OCI-LY3 (cell line): ENCODE measurements at regions not wholly inside any gene's neighbourhood (a gene's known extent, or its start where the extent isn't known, plus 50 kb on each side); places are given as distances from the start of the nearest gene placed in this dataset.

Experiments used
- EZH2phosphoT487 ChIP-seq: fragments of 200-600 bp; shearing (Covaris generic); IDR thresholded peaks from 2 replicates; pipeline ENCODE4 v1.6.1; 2018; ENCODE audit warnings: antibody characterized with exemption, mixed run types, low read depth
- TF ChIP-seq, protein P1 (sequence below): fragments of 200-600, 300-600 bp; sonication (generic); IDR thresholded peaks from 2 replicates; pipeline ENCODE4 v1.5.1; 2014; ENCODE audit warnings: antibody characterized with exemption, low read length, low read depth

DNA sequence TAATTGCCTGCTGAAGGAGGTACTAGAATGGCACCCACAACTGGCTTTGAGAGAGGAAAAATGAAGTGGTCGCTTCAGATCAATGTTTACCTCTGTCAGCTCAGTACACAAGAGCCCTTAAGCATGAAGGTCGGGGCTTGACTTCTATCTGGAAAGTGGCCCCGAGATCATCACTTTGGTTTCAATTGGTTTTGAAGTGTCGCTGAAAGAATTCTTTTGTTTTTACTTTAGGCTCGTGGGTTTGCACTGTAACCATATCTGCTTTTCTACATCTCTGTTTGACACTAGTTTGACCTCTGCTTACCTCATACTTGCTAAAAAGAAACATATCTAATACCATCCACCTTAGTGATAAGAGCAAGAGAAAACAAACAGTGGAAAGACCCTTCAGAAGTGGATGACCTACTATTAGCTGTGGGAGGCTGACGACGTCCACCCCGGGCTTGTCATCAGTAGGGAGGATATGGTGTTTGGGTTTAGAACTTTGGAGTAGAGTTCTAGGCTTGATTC lies 361.8 kb downstream of the GATA3 start:
- TF ChIP-seq, protein P1, sequence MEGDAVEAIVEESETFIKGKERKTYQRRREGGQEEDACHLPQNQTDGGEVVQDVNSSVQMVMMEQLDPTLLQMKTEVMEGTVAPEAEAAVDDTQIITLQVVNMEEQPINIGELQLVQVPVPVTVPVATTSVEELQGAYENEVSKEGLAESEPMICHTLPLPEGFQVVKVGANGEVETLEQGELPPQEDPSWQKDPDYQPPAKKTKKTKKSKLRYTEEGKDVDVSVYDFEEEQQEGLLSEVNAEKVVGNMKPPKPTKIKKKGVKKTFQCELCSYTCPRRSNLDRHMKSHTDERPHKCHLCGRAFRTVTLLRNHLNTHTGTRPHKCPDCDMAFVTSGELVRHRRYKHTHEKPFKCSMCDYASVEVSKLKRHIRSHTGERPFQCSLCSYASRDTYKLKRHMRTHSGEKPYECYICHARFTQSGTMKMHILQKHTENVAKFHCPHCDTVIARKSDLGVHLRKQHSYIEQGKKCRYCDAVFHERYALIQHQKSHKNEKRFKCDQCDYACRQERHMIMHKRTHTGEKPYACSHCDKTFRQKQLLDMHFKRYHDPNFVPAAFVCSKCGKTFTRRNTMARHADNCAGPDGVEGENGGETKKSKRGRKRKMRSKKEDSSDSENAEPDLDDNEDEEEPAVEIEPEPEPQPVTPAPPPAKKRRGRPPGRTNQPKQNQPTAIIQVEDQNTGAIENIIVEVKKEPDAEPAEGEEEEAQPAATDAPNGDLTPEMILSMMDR: no peak
- no peak for TF ChIP-seq EZH2phosphoT487
